GM21529 (cell line): ENCODE measurements at regions not wholly inside any gene's neighbourhood (a gene's known extent, or its start where the extent isn't known, plus 50 kb on each side); places are given as distances from the start of the nearest gene placed in this dataset.
A peak's percentile ranks its signal among the peaks of the same experiment; 100 is the strongest.

Experiments used
- ATAC-seq: cut with Tn5 transposase; IDR thresholded peaks from one replicate; pipeline ENCODE4 v1.9.1; 2021; ENCODE audit not compliant: unreplicated experiment

GRCh38 chr9:7988644-7989280, 189.2 kb upstream of the DMAC1 start:
- ATAC-seq = no peak

GRCh38 chr9:7984692-7985091, 185.1 kb upstream of the DMAC1 start:
- no peak for ATAC-seq

GRCh38 chr9:7984203-7984602, 184.6 kb upstream of the DMAC1 start:
- ATAC-seq = no peak

- no peak for ATAC-seq
These were observed 183.9 kb upstream of the DMAC1 start for GRCh38 chr9:7983490-7983889.

GRCh38 chr9:7982907-7983306, 183.3 kb upstream of the DMAC1 start:
- ATAC-seq = no peak

- no peak for ATAC-seq
These were observed 181.2 kb upstream of the DMAC1 start for GRCh38 chr9:7980691-7981289.

- no peak for ATAC-seq
These were observed 180.5 kb upstream of the DMAC1 start for GRCh38 chr9:7980041-7980440.

- no peak for ATAC-seq
These were observed 180.0 kb upstream of the DMAC1 start for GRCh38 chr9:7979611-7980010.

GRCh38 chr9:7977586-7977985, 178.0 kb upstream of the DMAC1 start:
- no peak for ATAC-seq

GRCh38 chr9:7976856-7977255, 177.3 kb upstream of the DMAC1 start:
- no peak for ATAC-seq

- ATAC-seq = peak; percentile 96
These were observed 176.7 kb upstream of the DMAC1 start for GRCh38 chr9:7976167-7976755.

GRCh38 chr9:7975336-7975735, 175.8 kb upstream of the DMAC1 start:
- ATAC-seq = no peak

- peak; percentile 24 for ATAC-seq
These were observed 174.9 kb upstream of the DMAC1 start for GRCh38 chr9:7974335-7974960.

- no peak for ATAC-seq
These were observed 173.5 kb upstream of the DMAC1 start for GRCh38 chr9:7973123-7973522.

GRCh38 chr9:7970681-7971330, 171.2 kb upstream of the DMAC1 start:
- no peak for ATAC-seq

- ATAC-seq = no peak
These were observed 169.1 kb upstream of the DMAC1 start for GRCh38 chr9:7968687-7969086.

- no peak for ATAC-seq
These were observed 168.3 kb upstream of the DMAC1 start for GRCh38 chr9:7967851-7968250.

- no peak for ATAC-seq
These were observed 167.7 kb upstream of the DMAC1 start for GRCh38 chr9:7967093-7967827.

- no peak for ATAC-seq
These were observed 165.5 kb upstream of the DMAC1 start for GRCh38 chr9:7965063-7965462.

GRCh38 chr9:7963026-7963425, 163.4 kb upstream of the DMAC1 start:
- no peak for ATAC-seq

GRCh38 chr9:7961076-7961475, 161.5 kb upstream of the DMAC1 start:
- ATAC-seq = no peak
